AG09309 (cell line): ENCODE measurements at regions not wholly inside any gene's neighbourhood (a gene's known extent, or its start where the extent isn't known, plus 50 kb on each side); places are given as distances from the start of the nearest gene placed in this dataset.
"Not testable (repeated sequence)": the region's sequence is repeated elsewhere in the genome, so short reads cannot be mapped to it uniquely, and the experiment has no call there.

Experiments
- DNase-seq: peaks from one replicate; pipeline ENCODE4 v3.0.0-alpha.2; 2010; ENCODE audit warnings: low read depth
- H3K4me3 ChIP-seq: 2 replicates; pipeline ENCODE4 v1.5.1; 2011; ENCODE audit warnings: mild to moderate bottlenecking, low read depth, low read length, moderate library complexity; ENCODE audit not compliant: control insufficient read depth
- CTCF ChIP-seq: IDR thresholded peaks from 2 replicates; pipeline ENCODE4 v1.5.1; 2011; ENCODE audit warnings: mild to moderate bottlenecking, low read depth, low read length, inconsistent platforms; ENCODE audit not compliant: insufficient read depth, control insufficient read depth; ENCODE audit errors: missing control alignments

- no peak overlapping the region for H3K4me3 ChIP-seq
- TF ChIP-seq CTCF: no peak
- DNase-seq: no peak
Observed at GRCh38 chr2:236833501-236834073, 252.1 kb upstream of the COPS8 start.

- H3K4me3 ChIP-seq: no peak overlapping the region
- no peak for DNase-seq
- no peak for TF ChIP-seq CTCF
Observed at GRCh38 chr2:236834284-236834683, 251.4 kb upstream of the COPS8 start.

DNA sequence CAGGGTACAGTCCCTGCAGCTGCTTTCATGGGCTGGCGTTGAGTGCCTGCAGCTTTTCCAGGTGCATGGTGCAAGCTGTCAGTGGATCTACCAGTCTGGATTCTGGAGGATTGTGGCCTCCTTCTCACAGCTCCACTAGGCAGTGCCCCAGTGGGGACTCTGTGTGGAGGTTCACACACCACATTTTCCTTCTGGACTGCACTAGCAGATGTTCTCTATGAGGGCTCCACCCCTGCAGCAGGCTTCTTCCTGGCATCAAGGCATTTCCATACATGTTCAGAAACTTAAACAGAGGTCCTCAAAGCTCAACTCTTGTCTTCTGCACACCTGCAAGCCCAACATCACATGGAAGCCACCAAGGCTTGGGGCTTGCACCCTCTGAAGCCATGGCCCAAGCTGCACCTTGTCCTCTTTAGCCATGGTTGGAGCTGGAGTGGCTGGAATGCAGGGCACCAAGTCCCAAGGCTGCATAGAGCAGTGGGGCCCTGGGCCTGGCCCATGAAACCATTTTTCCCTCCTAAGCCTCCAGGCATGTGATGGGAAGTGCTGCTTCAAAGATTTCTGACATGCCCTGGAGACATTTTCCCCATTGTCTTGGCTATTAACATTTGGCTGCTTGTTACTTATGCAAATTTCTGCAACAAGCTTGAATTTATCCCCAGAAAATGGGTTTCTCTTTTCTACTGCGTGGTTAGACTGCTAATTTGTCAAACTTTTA lies 250.2 kb upstream of the COPS8 start:
- no peak overlapping the region for H3K4me3 ChIP-seq
- TF ChIP-seq CTCF: no peak
- no peak for DNase-seq

GRCh38 chr2:236836028-236836427 lies 249.7 kb upstream of the COPS8 start:
- H3K4me3 ChIP-seq, DNase-seq: not testable (repeated sequence)

DNA sequence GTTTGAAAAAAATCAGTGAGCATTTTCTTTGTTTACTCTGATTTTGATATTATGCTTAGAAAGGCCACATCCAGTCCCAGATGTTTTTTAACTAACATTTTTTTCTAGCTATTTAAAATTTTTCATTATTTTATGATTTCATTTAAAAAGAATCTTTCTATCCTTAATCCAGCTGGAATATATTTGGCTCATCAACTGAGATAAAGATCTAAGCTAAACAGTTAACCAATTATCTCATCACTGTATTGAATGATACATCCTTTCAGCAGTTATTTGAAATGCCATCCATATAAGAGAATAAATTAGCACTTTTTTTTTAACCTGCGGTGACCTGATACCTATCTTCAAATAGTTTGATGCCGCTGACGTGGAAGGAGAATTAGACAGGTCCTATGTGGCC lies 245.5 kb upstream of the COPS8 start:
- no peak overlapping the region for H3K4me3 ChIP-seq
- no peak for TF ChIP-seq CTCF
- DNase-seq: no peak

- no peak overlapping the region for H3K4me3 ChIP-seq
- no peak for DNase-seq
- no peak for TF ChIP-seq CTCF
Observed at GRCh38 chr2:236840857-236841256, 244.8 kb upstream of the COPS8 start.

GRCh38 chr2:236841389-236841788 lies 244.3 kb upstream of the COPS8 start:
- no peak overlapping the region for H3K4me3 ChIP-seq
- TF ChIP-seq CTCF: no peak
- no peak for DNase-seq
